Esophagus squamous epithelium (tissue), 5 donors: ENCODE measurements at regions not wholly inside any gene's neighbourhood (a gene's known extent, or its start where the extent isn't known, plus 50 kb on each side); places are given as distances from the start of the nearest gene placed in this dataset.

Experiments
- DNase-seq: peaks from one replicate; lab custom pipeline; 2025; lab: John Stamatoyannopoulos, UW
- H3K27ac ChIP-seq, 4 donors: fragments of 200-600 bp; sonication (generic); one replicate each; pipeline ENCODE4 v1.5.1; 2016 to 2019; ENCODE audit warnings: mild to moderate bottlenecking in 1 of 4
- H3K27me3 ChIP-seq, 4 donors: fragments of 200-600 bp; sonication (generic); 1 replicate in 3 of 4; 2 replicates in 1 of 4; pipeline versions ENCODE4 v1.5.1 to v1.6.0; 2017 to 2021; ENCODE audit warnings: antibody characterized with exemption in 1 of 4
- H3K36me3 ChIP-seq, 3 donors: fragments of 200-600 bp; sonication (generic); one replicate each; pipeline ENCODE4 v1.5.1; 2016 to 2019
- H3K4me1 ChIP-seq, 3 donors: fragments of 200-600 bp; sonication (generic); one replicate each; pipeline ENCODE4 v1.5.1; 2017 to 2019
- H3K4me3 ChIP-seq, 4 donors: fragments of 200-600 bp; sonication (generic); 1 replicate in 3 of 4; 2 replicates in 1 of 4; pipeline ENCODE4 v1.5.1; 2016 to 2019; ENCODE audit warnings: mild to moderate bottlenecking in 2 of 4, moderate library complexity in 1 of 4
- H3K9me3 ChIP-seq, 3 donors: fragments of 200-600 bp; sonication (generic); one replicate each; pipeline ENCODE4 v1.5.1; 2016 to 2019
- POLR2A ChIP-seq, 4 donors: fragments of 450-650 bp; IDR thresholded peaks; one replicate each; pipeline ENCODE4 v1.6.1; 2017; ENCODE audit warnings: antibody characterized with exemption in 4 of 4, mild to moderate bottlenecking in 4 of 4, moderate library complexity in 3 of 4
- WGBS, 2 donors: methylation state at CpG; one replicate each; pipeline ENCODE4 v1.1.5; 2018; 5-methylcytosine and 5-hydroxymethylcytosine counted together
- intact Hi-C: fragments of 100-400 bp; cut with DNase I; formaldehyde crosslinking; loops from one replicate; pipeline ENCODE4 v1.15.0; 2022
- TF ChIP-seq, protein P1 (sequence below), 6 experiments: fragments of 450-650 bp in 4 of 6; fragments of 200-600 bp in 2 of 6; sonication (generic) in 2 of 6; IDR thresholded peaks; one replicate each; pipeline ENCODE4 v1.5.1; 2016 to 2019; ENCODE audit warnings: antibody characterized with exemption in 6 of 6, mild to moderate bottlenecking in 4 of 6, moderate library complexity in 4 of 6
- donor health status: DM: yes; HTN: yes; CAD: no.

DNA sequence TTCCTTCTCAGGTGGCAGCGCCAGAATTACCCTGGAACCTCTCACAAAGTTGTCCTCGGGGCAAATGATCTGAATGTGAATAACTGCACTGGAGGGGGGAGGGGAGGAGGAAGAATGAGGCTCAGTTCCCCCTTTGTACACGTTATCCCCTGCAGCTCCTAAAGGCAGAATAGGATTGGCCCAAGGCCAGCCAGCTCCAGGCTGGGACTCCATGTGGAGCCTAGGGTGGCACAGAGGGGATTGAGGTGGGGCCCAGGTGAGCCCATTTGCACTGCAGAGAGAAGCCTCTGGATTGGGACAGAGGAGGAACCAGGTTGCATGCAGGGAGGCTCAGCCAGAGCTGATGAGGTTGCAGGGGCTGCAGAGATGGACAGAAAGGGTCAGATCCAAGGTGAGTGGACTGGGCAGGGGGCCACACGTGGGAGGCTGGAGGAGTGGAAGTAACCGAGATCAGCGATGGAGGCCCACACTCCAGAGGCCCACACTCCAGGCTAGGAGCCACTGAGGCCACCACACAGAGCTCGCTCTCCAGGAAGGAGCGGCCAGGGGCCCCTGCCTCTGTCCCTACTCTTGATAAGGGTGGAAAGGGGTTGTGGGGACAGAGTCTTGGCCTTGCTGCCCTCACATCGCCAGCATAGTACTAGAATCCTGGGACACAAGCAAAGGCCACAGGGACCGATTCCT, 78.6 kb downstream of the RBFOX3 start:
- no peak overlapping the region for H3K27ac ChIP-seq
- intact Hi-C loops = no loop called here
- H3K27me3 ChIP-seq = peaks cover 0 to 58% (median 0%) of the 10 kb centered on the region in 4 donors
- no peaks in the 10 kb centered on the region for H3K4me1 ChIP-seq
- TF ChIP-seq, protein P1, sequence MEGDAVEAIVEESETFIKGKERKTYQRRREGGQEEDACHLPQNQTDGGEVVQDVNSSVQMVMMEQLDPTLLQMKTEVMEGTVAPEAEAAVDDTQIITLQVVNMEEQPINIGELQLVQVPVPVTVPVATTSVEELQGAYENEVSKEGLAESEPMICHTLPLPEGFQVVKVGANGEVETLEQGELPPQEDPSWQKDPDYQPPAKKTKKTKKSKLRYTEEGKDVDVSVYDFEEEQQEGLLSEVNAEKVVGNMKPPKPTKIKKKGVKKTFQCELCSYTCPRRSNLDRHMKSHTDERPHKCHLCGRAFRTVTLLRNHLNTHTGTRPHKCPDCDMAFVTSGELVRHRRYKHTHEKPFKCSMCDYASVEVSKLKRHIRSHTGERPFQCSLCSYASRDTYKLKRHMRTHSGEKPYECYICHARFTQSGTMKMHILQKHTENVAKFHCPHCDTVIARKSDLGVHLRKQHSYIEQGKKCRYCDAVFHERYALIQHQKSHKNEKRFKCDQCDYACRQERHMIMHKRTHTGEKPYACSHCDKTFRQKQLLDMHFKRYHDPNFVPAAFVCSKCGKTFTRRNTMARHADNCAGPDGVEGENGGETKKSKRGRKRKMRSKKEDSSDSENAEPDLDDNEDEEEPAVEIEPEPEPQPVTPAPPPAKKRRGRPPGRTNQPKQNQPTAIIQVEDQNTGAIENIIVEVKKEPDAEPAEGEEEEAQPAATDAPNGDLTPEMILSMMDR (IDR thresholded peaks at IDR 0.05) = no peak
- no peak for TF ChIP-seq POLR2A (IDR thresholded peaks at IDR 0.05)
- no peak for DNase-seq
- no peaks in the 10 kb centered on the region for H3K36me3 ChIP-seq
- H3K9me3 ChIP-seq = no peaks in the 10 kb centered on the region
- no peak overlapping the region for H3K4me3 ChIP-seq
- WGBS, 2 donors = 48 to 65% methylated on average over 5 to 10 of the region's 10 CpGs

DNA sequence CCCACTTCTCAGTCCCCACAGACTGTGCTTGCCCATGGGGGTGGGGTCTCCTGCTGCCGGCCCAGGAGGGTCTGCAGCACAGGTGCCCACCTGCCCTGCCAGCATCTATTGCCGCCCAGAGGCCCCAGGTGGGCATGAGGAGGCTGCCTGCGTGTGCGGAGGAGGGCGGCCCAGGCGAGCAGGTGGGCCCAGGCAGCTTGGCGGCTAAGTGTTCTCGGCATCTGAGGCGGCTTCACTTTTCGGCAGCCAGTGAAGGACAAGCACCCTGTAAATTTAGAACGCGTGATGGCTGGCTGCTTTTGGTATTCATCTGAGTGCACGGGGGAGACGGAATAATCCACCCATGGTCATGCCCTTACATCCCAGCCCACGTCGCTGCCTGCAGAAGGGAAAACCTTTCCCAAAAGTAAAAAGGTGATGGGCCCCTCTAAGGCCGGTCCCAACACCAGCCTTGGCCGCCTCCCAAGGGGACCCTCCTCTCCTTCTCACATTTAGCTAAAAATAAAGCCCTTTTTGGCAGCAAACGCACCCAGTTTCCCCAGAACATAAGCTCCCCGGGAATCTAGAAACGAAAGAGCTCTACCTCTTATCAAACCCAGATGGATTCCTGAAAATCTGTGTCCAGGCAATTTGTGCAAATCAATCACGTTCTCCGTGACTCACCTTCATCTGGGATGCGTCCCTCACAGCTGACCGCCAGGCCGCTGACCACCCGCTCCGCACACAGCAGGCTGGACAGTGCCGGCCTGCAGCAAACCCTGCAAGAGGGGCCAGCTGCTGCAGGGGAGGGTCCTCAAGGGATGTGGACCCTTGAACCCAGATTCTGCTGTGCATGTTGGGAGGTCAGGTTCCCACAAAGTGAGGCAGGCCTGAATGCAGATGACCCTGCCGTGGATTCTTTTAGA, 79.4 kb downstream of the RBFOX3 start:
- Histone ChIP-seq H3K4me3 (no peak overlapping the region), H3K36me3 (no peaks in the 10 kb centered on the region), H3K27ac (no peak overlapping the region), H3K9me3 (no peaks in the 10 kb centered on the region), H3K4me1 (no peaks in the 10 kb centered on the region), H3K27me3 (peaks cover 0 to 66% (median 0%) of the 10 kb centered on the region in 4 donors)
- 55 to 66% methylated on average over 7 to 16 of the region's 30 CpGs for WGBS, 2 donors
- intact Hi-C loops = no loop called here
- DNase-seq = no peak
- TF ChIP-seq, protein P1 (IDR thresholded peaks at IDR 0.05) = no peak
- TF ChIP-seq POLR2A (IDR thresholded peaks at IDR 0.05) = no peak

DNA sequence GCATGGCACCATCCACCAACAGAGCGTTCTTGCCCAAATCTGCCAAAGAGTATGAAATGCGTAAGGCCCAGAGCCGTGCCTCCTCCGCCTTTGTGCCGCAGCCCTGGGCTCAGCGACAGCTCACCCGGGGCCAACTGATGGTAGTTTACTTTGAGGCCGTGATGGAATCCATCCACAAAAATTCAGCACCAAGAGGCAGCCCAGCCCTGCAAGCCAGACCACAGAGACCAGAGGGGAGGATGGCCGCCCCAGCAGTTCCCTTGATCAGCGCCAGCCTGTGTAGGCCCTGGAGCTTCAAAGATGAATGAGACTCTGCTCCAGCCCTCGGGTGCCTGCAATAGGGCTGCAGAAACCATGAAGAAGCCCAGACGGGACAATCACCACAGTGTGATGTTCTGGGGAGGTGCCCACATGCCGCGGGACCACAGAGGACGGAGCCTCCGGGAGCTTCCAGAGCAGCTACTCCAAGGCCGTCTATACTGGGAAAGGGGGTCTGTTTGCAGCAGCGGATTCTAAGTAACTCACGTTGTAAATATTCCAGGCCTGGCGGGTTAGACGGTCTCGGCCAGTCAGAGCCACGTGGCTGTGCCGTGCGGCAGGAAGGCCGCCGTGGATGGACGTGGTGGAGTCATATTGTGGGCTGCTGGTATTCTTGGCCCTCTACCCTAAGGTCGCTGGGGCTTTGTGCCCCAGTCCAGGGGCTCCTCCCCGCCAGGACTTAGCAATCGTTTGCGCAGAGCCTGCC, 80.3 kb downstream of the RBFOX3 start:
- peaks cover 0 to 74% (median 0%) of the 10 kb centered on the region in 4 donors for H3K27me3 ChIP-seq
- TF ChIP-seq POLR2A (IDR thresholded peaks at IDR 0.05) = no peak
- TF ChIP-seq, protein P1 (IDR thresholded peaks at IDR 0.05) = no peak
- DNase-seq = no peak

DNA sequence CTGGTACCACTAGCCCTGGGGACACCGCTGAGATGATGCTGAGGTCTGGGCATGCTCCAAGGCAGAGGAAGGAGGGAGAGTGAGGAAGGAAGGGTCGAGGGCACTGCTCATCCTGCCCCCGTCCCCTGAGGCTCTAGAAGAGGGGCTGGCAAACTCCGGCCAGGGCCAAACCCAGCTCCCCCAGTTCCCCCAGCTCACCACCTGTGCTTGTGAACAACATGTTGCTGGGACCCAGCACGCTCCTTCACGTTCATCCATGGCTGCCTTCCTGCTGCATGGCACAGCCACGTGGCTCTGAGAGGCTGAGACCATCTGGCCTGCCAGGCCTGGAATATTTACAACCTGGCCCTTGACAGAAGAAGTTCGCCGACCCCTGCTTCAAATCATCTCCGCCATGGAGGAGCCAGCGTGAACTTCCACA, 81.2 kb downstream of the RBFOX3 start:
- no peak overlapping the region for H3K27ac ChIP-seq
- H3K4me1 ChIP-seq = no peaks in the 10 kb centered on the region
- no peaks in the 10 kb centered on the region for H3K36me3 ChIP-seq
- intact Hi-C loops = no loop called here
- DNase-seq = no peak
- H3K9me3 ChIP-seq = no peaks in the 10 kb centered on the region
- TF ChIP-seq, protein P1 (IDR thresholded peaks at IDR 0.05) = no peak
- TF ChIP-seq POLR2A (IDR thresholded peaks at IDR 0.05) = no peak
- WGBS, 2 donors = 50 to 51% methylated on average over 4 to 7 of the region's 11 CpGs
- H3K4me3 ChIP-seq = no peak overlapping the region
- H3K27me3 ChIP-seq = peaks cover 0 to 82% (median 0%) of the 10 kb centered on the region in 4 donors

More for the DNA sequence above, 80.3 kb downstream of the RBFOX3 start:
- Histone ChIP-seq H3K9me3 (no peaks in the 10 kb centered on the region), H3K4me1 (no peaks in the 10 kb centered on the region), H3K27ac (no peak overlapping the region), H3K36me3 (no peaks in the 10 kb centered on the region), H3K4me3 (no peak overlapping the region)
- intact Hi-C loops = no loop called here
- WGBS, 2 donors = 80 to 93% methylated on average over 1 to 2 of the region's 32 CpGs
